ENCODE measurements at regions not wholly inside any gene's neighbourhood (a gene's known extent, or its start where the extent isn't known, plus 50 kb on each side); places are given as distances from the start of the nearest gene placed in this dataset.

GRCh38 chr5:68431186-68431585 lies 215.6 kb downstream of the PIK3R1 start:
- in situ Hi-C loops (cut with MboI; ENCODE audit: low sequenced_read_pairs, unreplicated experiment), result no loop called here
- TF ChIP-seq CTCF (IDR thresholded peaks at IDR 0.05; ENCODE audit: borderline replicate concordance, control extremely low read depth, extremely low read depth, insufficient read depth, missing control alignments), result no peak
- no peak for DNase-seq (ENCODE audit: low spot score)

- no peak for TF ChIP-seq CTCF (IDR thresholded peaks at IDR 0.05; ENCODE audit: borderline replicate concordance, control extremely low read depth, extremely low read depth, insufficient read depth, missing control alignments)
- in situ Hi-C loops (cut with MboI; ENCODE audit: low sequenced_read_pairs, unreplicated experiment), result no loop called here
- no peak for DNase-seq (ENCODE audit: low spot score)
Measured at GRCh38 chr5:68431601-68432337, 216.2 kb downstream of the PIK3R1 start.

GRCh38 chr5:68432682-68433081 lies 217.1 kb downstream of the PIK3R1 start:
- in situ Hi-C loops (cut with MboI; ENCODE audit: low sequenced_read_pairs, unreplicated experiment), result no loop called here
- no peak for DNase-seq (ENCODE audit: low spot score)
- TF ChIP-seq CTCF (IDR thresholded peaks at IDR 0.05; ENCODE audit: borderline replicate concordance, control extremely low read depth, extremely low read depth, insufficient read depth, missing control alignments), result no peak

GRCh38 chr5:68433526-68433922 lies 218.0 kb downstream of the PIK3R1 start:
- no peak for DNase-seq (ENCODE audit: low spot score)
- no peak for TF ChIP-seq CTCF (IDR thresholded peaks at IDR 0.05; ENCODE audit: borderline replicate concordance, control extremely low read depth, extremely low read depth, insufficient read depth, missing control alignments)
- in situ Hi-C loops (cut with MboI; ENCODE audit: low sequenced_read_pairs, unreplicated experiment), result no loop called here

GRCh38 chr5:68433923-68434879 lies 218.6 kb downstream of the PIK3R1 start:
- TF ChIP-seq CTCF (IDR thresholded peaks at IDR 0.05; ENCODE audit: borderline replicate concordance, control extremely low read depth, extremely low read depth, insufficient read depth, missing control alignments), result no peak
- in situ Hi-C loops (cut with MboI; ENCODE audit: low sequenced_read_pairs, unreplicated experiment), result no loop called here
- peak; percentile 87 for DNase-seq (ENCODE audit: low spot score)

GRCh38 chr5:68435611-68436010 lies 220.1 kb downstream of the PIK3R1 start:
- in situ Hi-C loops (cut with MboI; ENCODE audit: low sequenced_read_pairs, unreplicated experiment), result no loop called here
- no peak for TF ChIP-seq CTCF (IDR thresholded peaks at IDR 0.05; ENCODE audit: borderline replicate concordance, control extremely low read depth, extremely low read depth, insufficient read depth, missing control alignments)
- DNase-seq (ENCODE audit: low spot score), result no peak

All from GM13976 (cell line).